ENCODE measurements at regions not wholly inside any gene's neighbourhood (a gene's known extent, or its start where the extent isn't known, plus 50 kb on each side); places are given as distances from the start of the nearest gene placed in this dataset.

DNA sequence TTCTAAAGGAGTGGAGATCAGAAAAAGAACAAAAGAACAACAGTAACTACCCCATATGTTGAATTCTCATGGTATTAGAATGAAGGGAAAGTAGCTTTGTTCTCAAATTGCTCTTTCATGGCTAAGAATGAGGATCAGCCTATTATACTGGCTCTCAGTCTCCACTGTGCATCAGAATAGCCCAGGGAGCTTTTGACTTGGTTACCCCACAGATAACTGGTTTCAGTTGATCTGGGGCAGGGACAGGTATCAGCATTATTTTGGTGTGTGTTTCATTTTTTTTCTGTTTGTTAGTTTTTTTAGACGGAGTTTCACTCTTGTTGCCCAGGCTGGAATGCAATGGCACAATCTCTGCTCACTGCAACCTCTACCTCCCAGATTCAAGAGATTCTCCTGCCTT, 311.7 kb upstream of the TLE3 start:
- ChIA-PET CTCF (interaction anchor here (0.7 kb wide), 1 partner anchor 932 kb away, joined by 3 read pairs; no protein-coding TSS in a partner anchor), POLR2A (ENCODE audit: low non-redundant PET) (no interaction called here)
- TF ChIP-seq, protein P1, sequence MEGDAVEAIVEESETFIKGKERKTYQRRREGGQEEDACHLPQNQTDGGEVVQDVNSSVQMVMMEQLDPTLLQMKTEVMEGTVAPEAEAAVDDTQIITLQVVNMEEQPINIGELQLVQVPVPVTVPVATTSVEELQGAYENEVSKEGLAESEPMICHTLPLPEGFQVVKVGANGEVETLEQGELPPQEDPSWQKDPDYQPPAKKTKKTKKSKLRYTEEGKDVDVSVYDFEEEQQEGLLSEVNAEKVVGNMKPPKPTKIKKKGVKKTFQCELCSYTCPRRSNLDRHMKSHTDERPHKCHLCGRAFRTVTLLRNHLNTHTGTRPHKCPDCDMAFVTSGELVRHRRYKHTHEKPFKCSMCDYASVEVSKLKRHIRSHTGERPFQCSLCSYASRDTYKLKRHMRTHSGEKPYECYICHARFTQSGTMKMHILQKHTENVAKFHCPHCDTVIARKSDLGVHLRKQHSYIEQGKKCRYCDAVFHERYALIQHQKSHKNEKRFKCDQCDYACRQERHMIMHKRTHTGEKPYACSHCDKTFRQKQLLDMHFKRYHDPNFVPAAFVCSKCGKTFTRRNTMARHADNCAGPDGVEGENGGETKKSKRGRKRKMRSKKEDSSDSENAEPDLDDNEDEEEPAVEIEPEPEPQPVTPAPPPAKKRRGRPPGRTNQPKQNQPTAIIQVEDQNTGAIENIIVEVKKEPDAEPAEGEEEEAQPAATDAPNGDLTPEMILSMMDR (conservative IDR thresholded peaks at IDR 0.05; ENCODE audit: low read depth), result no peak
- no peak for DNase-seq (ENCODE audit: low spot score)
- no peak overlapping the region for H3K27ac ChIP-seq

DNA sequence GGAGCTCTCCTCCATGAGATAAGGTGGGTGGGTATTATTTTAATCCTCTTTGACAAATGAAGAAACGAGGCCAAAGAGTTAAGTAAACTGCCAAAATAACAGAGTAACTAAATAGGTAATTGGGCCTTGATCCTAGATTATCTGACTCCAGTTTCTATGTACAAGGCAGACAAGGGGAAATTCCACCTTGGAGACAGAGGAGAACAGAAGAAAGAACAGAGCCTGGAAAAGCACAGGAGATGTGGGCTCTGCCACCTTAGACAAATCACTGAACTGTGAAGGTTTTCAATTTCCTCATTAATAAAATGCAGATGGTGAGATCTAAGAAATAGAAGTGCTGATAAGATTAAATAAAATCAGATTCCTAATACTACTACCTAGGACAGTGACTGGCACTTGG, 310.2 kb upstream of the TLE3 start:
- POLR2A ChIA-PET (ENCODE audit: low non-redundant PET), result no interaction called here
- CTCF ChIA-PET, result no interaction called here

GRCh38 chr15:70407336-70407670, 309.6 kb upstream of the TLE3 start:
- no peak for DNase-seq (ENCODE audit: low spot score)
- POLR2A ChIA-PET (ENCODE audit: low non-redundant PET), result no interaction called here
- CTCF ChIA-PET, result interaction anchor here (0.6 to 0.7 kb wide), 2 partner anchors 618 to 1536 kb away, joined by 3 read pairs; no protein-coding TSS in a partner anchor
- TF ChIP-seq, protein P1 (conservative IDR thresholded peaks at IDR 0.05; ENCODE audit: low read depth), result no peak
- H3K27ac ChIP-seq, result no peak overlapping the region

More for the DNA sequence above, 310.2 kb upstream of the TLE3 start:
- DNase-seq (ENCODE audit: low spot score), result no peak
- H3K27ac ChIP-seq, result no peak overlapping the region
- TF ChIP-seq, protein P1 (conservative IDR thresholded peaks at IDR 0.05; ENCODE audit: low read depth), result no peak

DNA sequence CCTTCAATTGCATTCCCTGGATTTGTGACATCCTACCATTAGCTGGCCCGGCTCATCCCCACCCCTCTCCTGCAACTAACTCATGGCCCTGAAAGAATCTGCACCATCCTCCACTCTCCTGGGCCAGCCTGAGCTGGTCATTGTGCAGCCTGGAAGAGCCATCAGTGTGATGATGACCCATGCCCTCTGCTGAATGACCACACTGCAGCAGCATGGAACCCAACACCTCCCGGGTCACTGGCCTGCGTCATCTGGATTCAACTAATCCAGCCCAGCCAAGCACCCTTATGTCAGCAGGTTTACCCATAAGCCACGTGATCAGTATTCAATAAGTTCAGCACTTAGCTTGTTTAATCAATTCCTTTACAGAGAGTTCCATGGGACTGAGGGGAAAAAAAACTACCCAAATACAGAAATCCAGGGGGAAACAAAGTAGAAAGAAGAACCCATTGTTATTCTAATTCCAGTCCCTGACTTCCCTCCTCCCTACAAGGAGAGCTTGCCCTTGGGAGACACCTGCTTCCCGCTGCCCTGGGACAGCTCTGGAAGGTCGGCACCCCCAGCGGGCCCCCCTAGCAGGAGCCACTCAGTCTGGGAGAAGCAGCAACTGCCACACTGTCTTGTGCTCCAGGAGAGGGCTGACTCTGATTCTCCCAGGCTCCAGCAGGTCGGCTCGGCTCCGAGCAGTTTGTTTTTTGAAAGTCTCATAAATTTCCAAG, 309.1 kb upstream of the TLE3 start:
- POLR2A ChIA-PET (ENCODE audit: low non-redundant PET), result no interaction called here
- DNase-seq (ENCODE audit: low spot score), result no peak
- no peak overlapping the region for H3K27ac ChIP-seq
- CTCF ChIA-PET, result interaction anchor here (0.6 to 0.7 kb wide), 2 partner anchors 617 to 1536 kb away, joined by 3 read pairs; no protein-coding TSS in a partner anchor
- TF ChIP-seq, protein P1 (conservative IDR thresholded peaks at IDR 0.05; ENCODE audit: low read depth), result no peak

DNA sequence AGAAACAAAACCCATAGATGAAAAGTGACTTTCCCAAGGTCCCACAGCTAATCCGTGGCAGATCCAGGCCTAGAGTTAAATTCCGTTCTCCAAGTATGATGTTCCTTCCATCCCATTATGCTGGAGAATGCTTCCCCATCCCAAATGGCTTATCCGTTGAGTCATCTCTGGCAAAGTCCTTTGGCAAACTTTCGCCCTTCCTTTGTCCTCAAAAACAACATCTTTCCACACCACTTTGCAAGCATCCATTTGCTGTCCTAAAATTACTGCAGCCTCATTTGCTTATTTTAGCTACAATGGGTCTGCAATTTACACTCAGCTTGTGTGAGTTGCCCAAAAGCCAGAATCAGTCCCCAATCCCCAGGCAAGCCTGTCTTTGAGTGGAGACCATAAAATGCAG, 304.0 kb upstream of the TLE3 start:
- no peak overlapping the region for H3K27ac ChIP-seq
- no peak for DNase-seq (ENCODE audit: low spot score)
- ChIA-PET CTCF (interaction anchor here (0.6 kb wide), 1 partner anchor 280 kb away, joined by 3 read pairs; no protein-coding TSS in a partner anchor), POLR2A (ENCODE audit: low non-redundant PET) (no interaction called here)
- TF ChIP-seq, protein P1 (conservative IDR thresholded peaks at IDR 0.05; ENCODE audit: low read depth), result no peak

DNA sequence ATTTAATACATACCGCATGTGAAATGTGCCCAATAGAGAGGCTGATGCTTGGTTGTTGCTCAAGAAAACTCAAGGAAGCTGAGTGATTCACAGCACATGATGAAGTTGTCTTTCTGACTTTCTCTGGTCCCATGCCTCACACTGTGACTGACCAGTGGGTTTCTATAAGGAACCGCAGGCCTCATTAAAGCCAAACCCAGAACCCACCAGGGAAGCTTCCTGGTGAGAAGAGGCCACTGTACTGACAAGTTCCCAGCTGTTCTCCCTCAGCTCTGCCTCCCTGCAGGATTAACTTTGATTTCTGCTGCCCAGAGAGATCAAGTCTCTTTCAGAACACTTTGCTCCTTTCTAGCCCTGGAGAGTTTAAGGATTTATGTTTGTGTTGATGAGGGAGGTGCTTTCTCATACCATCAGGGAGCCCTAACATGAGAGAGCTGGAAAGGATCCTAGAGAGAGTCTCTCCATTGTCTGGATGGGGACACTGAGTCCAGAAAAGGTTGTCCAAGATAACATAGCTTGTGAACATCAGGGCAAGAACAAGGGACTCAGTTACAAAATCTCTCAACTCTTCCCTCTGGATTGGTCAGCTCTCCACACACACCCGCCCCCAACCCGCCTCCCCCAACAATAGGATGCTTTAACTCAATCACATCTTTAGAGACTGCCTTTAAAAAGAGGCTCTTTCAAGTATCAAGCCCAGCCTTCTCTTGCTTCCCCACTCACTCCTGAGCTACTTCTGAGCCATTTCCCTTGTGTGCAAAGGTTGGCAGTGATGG, 303.2 kb upstream of the TLE3 start:
- ChIA-PET POLR2A (ENCODE audit: low non-redundant PET) (no interaction called here), CTCF (interaction anchor here (0.6 kb wide), 1 partner anchor 1423 kb away, joined by 3 read pairs; no protein-coding TSS in a partner anchor)
- no peak overlapping the region for H3K27ac ChIP-seq
- TF ChIP-seq, protein P1 (conservative IDR thresholded peaks at IDR 0.05; ENCODE audit: low read depth), result no peak
- no peak for DNase-seq (ENCODE audit: low spot score)
